HFFc6 (cell line): ENCODE measurements at regions not wholly inside any gene's neighbourhood (a gene's known extent, or its start where the extent isn't known, plus 50 kb on each side); places are given as distances from the start of the nearest gene placed in this dataset.

Source experiments
- DNase-seq: peaks from one replicate; pipeline ENCODE4 v3.0.0-alpha.2; 2018
- H3K27ac Mint-ChIP-seq: 2 replicates; pipeline ENCODE4 v1.8.0; 2020; ENCODE audit warnings: mild to moderate bottlenecking, mixed read lengths
- H3K27me3 Mint-ChIP-seq: 2 replicates; pipeline ENCODE4 v1.8.0; 2021; ENCODE audit warnings: mild to moderate bottlenecking, moderate library complexity, mixed read lengths; ENCODE audit not compliant: insufficient read depth
- H3K36me3 Mint-ChIP-seq: 2 replicates; pipeline ENCODE4 v1.8.0; 2021; ENCODE audit warnings: low read depth, mixed read lengths
- H3K4me1 Mint-ChIP-seq: 2 replicates; pipeline ENCODE4 v1.8.0; 2020; ENCODE audit warnings: low read depth, mixed read lengths
- H3K4me3 Mint-ChIP-seq: 2 replicates; pipeline ENCODE4 v1.8.0; 2020; ENCODE audit warnings: mild to moderate bottlenecking, moderate library complexity, mixed read lengths
- H3K9me3 Mint-ChIP-seq: 2 replicates; pipeline ENCODE4 v1.8.0; 2020; ENCODE audit warnings: mild to moderate bottlenecking, mixed read lengths
- TF ChIP-seq, protein P1 (sequence below): fragments of 200-600 bp; sonication (generic); IDR thresholded peaks from 2 replicates; pipeline ENCODE4 v1.5.0; 2021; ENCODE audit warnings: antibody characterized with exemption, mild to moderate bottlenecking

GRCh38 chr4:36677874-36678273, 396.5 kb downstream of the DTHD1 start:
- Mint-ChIP-seq H3K4me3 (no peak overlapping the region), H3K27ac (no peak overlapping the region), H3K9me3 (peaks cover 53% of the 10 kb centered on the region), H3K27me3 (no peaks in the 10 kb centered on the region), H3K36me3 (no peaks in the 10 kb centered on the region; the same call in 1 of the 2 replicates), H3K4me1 (no peaks in the 10 kb centered on the region)
- no peak for DNase-seq
- TF ChIP-seq, protein P1, sequence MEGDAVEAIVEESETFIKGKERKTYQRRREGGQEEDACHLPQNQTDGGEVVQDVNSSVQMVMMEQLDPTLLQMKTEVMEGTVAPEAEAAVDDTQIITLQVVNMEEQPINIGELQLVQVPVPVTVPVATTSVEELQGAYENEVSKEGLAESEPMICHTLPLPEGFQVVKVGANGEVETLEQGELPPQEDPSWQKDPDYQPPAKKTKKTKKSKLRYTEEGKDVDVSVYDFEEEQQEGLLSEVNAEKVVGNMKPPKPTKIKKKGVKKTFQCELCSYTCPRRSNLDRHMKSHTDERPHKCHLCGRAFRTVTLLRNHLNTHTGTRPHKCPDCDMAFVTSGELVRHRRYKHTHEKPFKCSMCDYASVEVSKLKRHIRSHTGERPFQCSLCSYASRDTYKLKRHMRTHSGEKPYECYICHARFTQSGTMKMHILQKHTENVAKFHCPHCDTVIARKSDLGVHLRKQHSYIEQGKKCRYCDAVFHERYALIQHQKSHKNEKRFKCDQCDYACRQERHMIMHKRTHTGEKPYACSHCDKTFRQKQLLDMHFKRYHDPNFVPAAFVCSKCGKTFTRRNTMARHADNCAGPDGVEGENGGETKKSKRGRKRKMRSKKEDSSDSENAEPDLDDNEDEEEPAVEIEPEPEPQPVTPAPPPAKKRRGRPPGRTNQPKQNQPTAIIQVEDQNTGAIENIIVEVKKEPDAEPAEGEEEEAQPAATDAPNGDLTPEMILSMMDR, result no peak

- H3K27ac Mint-ChIP-seq, result no peak overlapping the region
- DNase-seq, result no peak
- H3K4me3 Mint-ChIP-seq, result no peak overlapping the region
- H3K4me1 Mint-ChIP-seq, result no peaks in the 10 kb centered on the region
- H3K27me3 Mint-ChIP-seq, result no peaks in the 10 kb centered on the region
- peaks cover 48% of the 10 kb centered on the region for H3K9me3 Mint-ChIP-seq
- H3K36me3 Mint-ChIP-seq, result no peaks in the 10 kb centered on the region
- TF ChIP-seq, protein P1, result no peak
These were observed 406.3 kb downstream of the DTHD1 start for GRCh38 chr4:36687681-36688080.

DNA sequence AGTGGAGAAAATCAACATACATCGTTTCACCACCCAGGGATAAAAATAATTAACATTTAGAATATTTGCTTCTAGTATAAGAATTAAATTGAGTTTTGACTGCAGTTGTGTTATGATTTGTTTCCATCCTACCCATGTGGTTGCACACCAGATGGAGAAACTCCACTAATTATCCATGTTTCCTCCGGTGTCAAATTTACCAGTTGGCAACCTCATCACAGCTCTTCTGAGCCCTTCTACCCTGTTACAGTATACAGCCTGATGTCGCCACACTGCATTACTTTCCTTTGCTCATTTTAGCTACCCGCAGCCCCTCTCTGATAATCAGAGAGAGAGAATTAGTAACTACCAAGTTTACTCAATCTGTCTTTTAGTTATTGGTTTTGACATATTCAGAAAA, 411.2 kb downstream of the DTHD1 start:
- DNase-seq, result no peak
- Mint-ChIP-seq H3K4me3 (no peak overlapping the region), H3K27me3 (no peaks in the 10 kb centered on the region), H3K9me3 (peaks cover 29% of the 10 kb centered on the region), H3K4me1 (no peaks in the 10 kb centered on the region), H3K27ac (no peak overlapping the region), H3K36me3 (no peaks in the 10 kb centered on the region)
- TF ChIP-seq, protein P1, result no peak

DNA sequence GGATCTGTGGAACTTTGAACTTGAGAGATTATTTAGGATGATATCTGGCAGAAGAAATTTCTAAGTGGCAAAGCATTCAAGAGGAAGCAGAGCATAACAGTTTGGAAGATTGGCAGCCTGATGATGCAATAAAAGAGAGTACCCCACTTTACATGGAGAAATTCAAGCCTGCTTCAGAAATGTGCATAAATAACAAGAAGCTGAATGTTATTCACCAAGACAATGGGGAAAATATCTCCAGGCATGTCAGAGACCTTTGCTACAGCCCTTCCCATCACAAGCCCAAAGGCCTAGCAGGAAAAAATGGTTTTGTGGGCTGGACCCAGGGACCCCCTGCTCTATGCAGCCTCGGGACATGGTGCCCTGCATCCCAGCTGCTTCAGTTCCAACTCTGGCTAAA, 420.8 kb downstream of the DTHD1 start:
- Mint-ChIP-seq H3K4me1 (no peaks in the 10 kb centered on the region), H3K27me3 (no peaks in the 10 kb centered on the region), H3K27ac (no peak overlapping the region), H3K4me3 (no peak overlapping the region), H3K36me3 (no peaks in the 10 kb centered on the region; the same call in 1 of the 2 replicates), H3K9me3 (peaks cover 38% of the 10 kb centered on the region)
- DNase-seq, result no peak
- TF ChIP-seq, protein P1, result no peak

- Mint-ChIP-seq H3K9me3 (peaks cover 49% of the 10 kb centered on the region), H3K27ac (no peak overlapping the region), H3K4me1 (no peaks in the 10 kb centered on the region), H3K4me3 (no peak overlapping the region), H3K27me3 (no peaks in the 10 kb centered on the region), H3K36me3 (no peaks in the 10 kb centered on the region; the same call in 1 of the 2 replicates)
- TF ChIP-seq, protein P1, result no peak
- DNase-seq, result no peak
These were observed 422.9 kb downstream of the DTHD1 start for GRCh38 chr4:36704289-36704688.

DNA sequence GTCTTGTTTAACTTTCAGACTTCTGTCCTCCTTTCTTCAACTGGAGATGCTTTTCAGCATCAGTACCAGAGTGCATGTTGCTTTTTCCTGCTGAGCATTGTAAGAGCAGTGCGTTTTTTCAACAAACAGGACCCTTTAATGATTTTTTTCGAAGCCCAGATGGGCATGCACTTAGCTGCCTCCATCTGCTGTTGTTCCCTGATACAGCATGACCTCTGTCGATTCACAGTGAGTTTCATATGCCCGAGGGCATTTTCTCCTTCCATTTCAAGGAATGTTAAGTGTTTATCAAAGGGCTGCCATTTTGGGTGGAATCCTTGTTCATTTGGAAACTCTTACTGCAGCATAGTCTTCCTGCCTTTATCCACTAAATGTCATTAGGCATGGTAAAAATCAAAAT, 428.6 kb downstream of the DTHD1 start:
- H3K36me3 Mint-ChIP-seq, result no peaks in the 10 kb centered on the region

More for the DNA sequence above, 428.6 kb downstream of the DTHD1 start:
- peaks cover 43% of the 10 kb centered on the region for H3K9me3 Mint-ChIP-seq
- H3K4me3 Mint-ChIP-seq, result no peak overlapping the region
- peaks cover 1% of the 10 kb centered on the region; the same call in 1 of the 2 replicates for H3K27me3 Mint-ChIP-seq
- H3K27ac Mint-ChIP-seq, result no peak overlapping the region
- TF ChIP-seq, protein P1, result no peak
- no peaks in the 10 kb centered on the region for H3K4me1 Mint-ChIP-seq
- DNase-seq, result no peak
